ENCODE measurements at regions not wholly inside any gene's neighbourhood (a gene's known extent, or its start where the extent isn't known, plus 50 kb on each side); places are given as distances from the start of the nearest gene placed in this dataset.

DNA sequence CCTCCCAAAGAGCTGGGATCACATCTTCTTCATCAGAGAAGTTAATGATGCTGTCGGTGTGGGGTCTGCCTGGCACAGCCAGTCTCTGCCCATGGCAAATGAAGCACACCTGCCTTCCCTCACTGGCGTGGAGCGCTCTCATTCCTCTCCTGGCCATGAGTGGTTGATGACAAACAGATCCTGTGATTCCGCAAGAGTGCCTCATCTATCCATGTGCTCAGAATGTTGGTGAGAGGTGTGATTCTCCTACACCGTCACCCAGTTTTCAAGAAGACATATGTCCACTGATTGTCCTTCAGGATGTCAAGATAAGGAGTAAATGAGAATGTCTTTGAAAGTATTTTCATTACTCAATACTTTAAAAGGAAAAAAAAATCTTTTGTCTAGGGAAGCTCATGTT, 97.5 kb upstream of the GGTLC1 start:
- no peak for DNase-seq
- Mint-ChIP-seq H3K9me3 (no peaks in the 10 kb centered on the region), H3K4me1 (no peaks in the 10 kb centered on the region), H3K4me3 (no peak overlapping the region), H3K27ac (no peak overlapping the region), H3K36me3 (ENCODE audit: low read depth) (no peaks in the 10 kb centered on the region), H3K27me3 (peaks cover 1% of the 10 kb centered on the region)
- CTCF ChIA-PET: interaction anchor here (1.0 kb wide), 1 partner anchor 88 kb away, joined by 3 read pairs; no protein-coding TSS in a partner anchor
- POLR2A ChIA-PET: no interaction called here

DNA sequence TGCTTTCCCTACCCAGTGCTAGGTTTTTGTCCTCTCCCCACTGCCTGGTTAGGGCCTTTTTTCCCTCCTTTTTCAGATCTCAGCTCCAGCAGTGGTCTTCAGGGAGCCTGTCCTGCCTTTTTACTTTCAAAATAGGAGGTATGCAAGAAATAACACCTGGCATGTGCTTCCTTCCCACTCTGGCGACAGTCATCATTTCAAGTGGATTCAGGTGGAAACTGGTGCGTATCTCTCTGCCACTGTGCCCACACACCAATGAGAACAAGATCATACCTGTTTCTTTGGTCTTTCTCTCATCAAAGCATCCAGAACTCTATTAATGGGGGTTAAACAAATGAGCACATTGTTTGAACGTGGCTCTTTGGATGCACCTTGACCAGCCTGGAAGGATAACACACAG, 95.7 kb upstream of the GGTLC1 start:
- Mint-ChIP-seq H3K36me3 (ENCODE audit: low read depth) (no peaks in the 10 kb centered on the region), H3K4me3 (no peak overlapping the region), H3K27me3 (peaks cover 1% of the 10 kb centered on the region), H3K27ac (no peak overlapping the region), H3K9me3 (no peaks in the 10 kb centered on the region), H3K4me1 (no peaks in the 10 kb centered on the region)
- ChIA-PET POLR2A (no interaction called here), CTCF (interaction anchor here (0.6 kb wide), 1 partner anchor 37 kb away, joined by 3 read pairs; no protein-coding TSS in a partner anchor)
- no peak for DNase-seq

DNA sequence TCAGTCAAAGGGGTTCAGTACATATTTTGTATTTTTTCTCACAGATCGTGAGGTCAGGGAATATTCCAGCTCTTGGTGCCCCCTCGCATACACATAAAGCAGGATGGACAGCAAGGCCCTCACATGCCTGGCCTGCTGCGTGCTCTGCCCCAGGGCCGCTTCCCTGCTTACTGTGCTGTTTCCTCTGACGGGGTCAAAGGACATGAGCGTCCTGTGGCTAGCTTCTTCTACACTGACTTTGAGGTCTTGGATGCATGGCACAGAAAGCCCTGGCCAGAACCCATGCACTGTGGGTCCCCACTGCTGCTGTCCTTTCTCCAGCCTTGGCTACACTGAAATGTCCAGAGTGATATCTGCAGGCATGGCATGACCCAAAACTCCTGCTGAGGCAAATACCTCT, 92.5 kb upstream of the GGTLC1 start:
- POLR2A ChIA-PET: no interaction called here

DNA sequence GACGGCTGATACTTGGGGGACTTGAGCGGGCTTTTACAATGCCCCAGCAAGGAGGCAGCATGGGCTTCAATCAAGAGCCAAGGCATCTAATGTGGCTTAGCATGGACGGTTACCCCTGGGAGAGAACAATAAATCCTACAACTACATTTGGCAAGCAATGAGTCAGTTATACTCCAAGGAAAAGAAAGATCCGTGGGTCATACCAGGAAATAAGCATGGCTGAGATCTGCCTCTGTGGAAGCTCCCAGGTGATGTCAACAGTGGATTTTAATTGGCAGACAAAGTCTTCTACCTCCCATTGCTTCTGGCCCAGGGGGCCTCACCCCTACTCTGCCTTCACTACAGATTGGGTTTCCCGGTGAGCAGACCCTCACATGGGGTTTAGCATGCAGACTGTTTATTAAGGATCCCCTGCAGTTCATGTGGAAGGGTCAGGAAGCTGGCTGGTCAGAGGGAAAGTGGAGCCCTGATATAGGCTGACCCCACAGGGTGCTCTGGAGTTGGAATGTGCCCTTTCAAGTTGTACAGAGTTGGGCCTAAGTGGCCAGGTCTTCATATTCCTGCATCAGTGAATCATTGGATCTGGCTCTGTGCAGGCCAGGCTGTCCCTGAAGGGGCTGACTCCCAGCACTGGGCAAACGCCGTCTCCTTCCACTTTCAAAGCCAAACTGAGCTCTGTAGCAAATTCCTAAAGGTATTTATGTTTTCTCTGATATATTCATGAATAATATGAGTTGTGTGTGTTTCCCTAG, 91.3 kb upstream of the GGTLC1 start:
- no peak overlapping the region for H3K27ac Mint-ChIP-seq
- H3K4me1 Mint-ChIP-seq: no peaks in the 10 kb centered on the region
- no peaks in the 10 kb centered on the region for H3K9me3 Mint-ChIP-seq
- no peak for DNase-seq
- CTCF ChIA-PET: interaction anchor here (0.6 to 0.7 kb wide), 2 partner anchors 9 to 1176 kb away, joined by 3 read pairs; no protein-coding TSS in a partner anchor
- no peak overlapping the region for H3K4me3 Mint-ChIP-seq
- POLR2A ChIA-PET: no interaction called here
- H3K36me3 Mint-ChIP-seq (ENCODE audit: low read depth): no peaks in the 10 kb centered on the region
- H3K27me3 Mint-ChIP-seq: no peaks in the 10 kb centered on the region

More for the DNA sequence above, 92.5 kb upstream of the GGTLC1 start:
- no peaks in the 10 kb centered on the region for H3K4me1 Mint-ChIP-seq
- H3K27ac Mint-ChIP-seq: no peak overlapping the region
- CTCF ChIA-PET: interaction anchor here (0.5 kb wide), 1 partner anchor 1914 kb away, joined by 3 read pairs; no protein-coding TSS in a partner anchor
- no peaks in the 10 kb centered on the region for H3K9me3 Mint-ChIP-seq
- no peak for DNase-seq
- no peaks in the 10 kb centered on the region for H3K36me3 Mint-ChIP-seq (ENCODE audit: low read depth)
- H3K27me3 Mint-ChIP-seq: no peaks in the 10 kb centered on the region
- no peak overlapping the region for H3K4me3 Mint-ChIP-seq

DNA sequence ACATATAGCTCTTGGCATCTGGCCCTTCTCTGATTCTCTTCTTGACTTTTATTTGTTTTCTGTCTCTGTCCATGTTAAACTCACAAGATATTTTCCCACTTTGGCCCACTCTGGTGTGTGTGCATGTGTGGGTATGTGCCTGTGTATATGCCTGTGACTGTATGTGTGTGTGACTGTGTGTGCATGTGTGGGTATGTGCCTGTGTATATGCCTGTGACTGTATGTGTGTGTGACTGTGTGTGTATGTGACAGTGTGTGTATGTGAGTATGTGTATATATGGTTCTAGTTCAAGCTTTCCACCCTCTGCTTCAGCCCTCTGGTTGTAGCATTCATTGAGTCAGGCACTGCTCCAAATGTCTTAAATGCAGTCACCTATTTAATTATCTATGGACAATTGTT, 88.6 kb upstream of the GGTLC1 start:
- H3K4me1 Mint-ChIP-seq: peaks cover 3% of the 10 kb centered on the region
- H3K27ac Mint-ChIP-seq: no peak overlapping the region
- POLR2A ChIA-PET: no interaction called here
- DNase-seq: no peak
- no peaks in the 10 kb centered on the region for H3K27me3 Mint-ChIP-seq
- no peaks in the 10 kb centered on the region for H3K36me3 Mint-ChIP-seq (ENCODE audit: low read depth)
- CTCF ChIA-PET: interaction anchor here (0.9 kb wide), 1 partner anchor 14 kb away, joined by 3 read pairs; no protein-coding TSS in a partner anchor
- H3K9me3 Mint-ChIP-seq: peaks cover 2% of the 10 kb centered on the region
- H3K4me3 Mint-ChIP-seq: no peak overlapping the region

DNA sequence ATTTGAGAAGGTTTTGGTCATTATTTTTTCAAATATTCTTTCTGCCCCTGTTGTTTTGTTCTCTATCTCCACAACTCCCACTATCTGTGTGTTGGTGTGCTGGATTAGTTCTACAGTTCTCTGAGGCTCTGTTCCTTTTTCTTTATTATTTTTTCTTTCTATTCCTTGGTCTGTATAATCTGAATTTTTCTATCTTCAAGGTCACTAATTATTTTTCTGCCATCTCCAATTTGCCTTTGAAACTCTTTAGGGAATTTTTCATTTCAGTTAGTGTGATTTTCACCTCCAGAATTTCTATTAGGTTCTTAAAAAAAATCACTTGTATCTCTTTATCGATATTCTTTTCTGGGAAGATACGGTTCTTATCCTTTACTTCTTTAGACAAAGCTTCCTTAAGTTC, 82.1 kb upstream of the GGTLC1 start:
- H3K36me3 Mint-ChIP-seq (ENCODE audit: low read depth): peaks cover 9% of the 10 kb centered on the region
- ChIA-PET POLR2A (no interaction called here), CTCF (no interaction called here)
- peaks cover 29% of the 10 kb centered on the region for H3K9me3 Mint-ChIP-seq
- no peak overlapping the region for H3K27ac Mint-ChIP-seq
- H3K4me3 Mint-ChIP-seq: no peak overlapping the region
- H3K27me3 Mint-ChIP-seq: no peaks in the 10 kb centered on the region
- no peak for DNase-seq
- H3K4me1 Mint-ChIP-seq: peaks cover 15% of the 10 kb centered on the region

DNA sequence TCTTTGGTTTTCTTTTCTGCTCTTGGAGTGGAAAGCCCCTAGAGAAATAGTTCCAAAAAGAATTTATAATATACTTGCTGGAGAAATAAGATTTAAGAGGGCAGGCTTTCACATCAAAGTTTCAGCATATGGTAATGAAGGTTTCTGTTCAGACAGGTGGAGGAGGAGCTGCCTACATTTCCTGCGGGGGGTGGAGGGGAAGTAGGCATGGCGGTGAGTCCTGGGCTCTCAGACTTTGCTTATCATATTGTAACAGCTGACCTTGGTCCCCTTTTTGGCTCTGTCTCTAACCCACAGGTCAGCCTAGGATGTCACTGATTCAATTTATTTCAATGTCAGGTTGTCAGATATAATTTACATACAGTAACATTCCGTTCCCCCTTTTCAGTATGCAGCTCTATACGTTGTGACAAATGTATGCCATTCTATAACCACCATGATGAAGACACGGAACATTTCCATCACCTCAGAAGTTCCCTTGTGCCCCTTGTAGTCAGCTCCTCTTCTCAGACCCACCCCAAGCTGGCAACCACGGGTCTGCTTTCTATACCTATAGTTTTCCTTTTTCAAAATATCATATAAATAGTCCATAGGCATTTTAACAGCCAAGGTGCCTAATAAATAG, 77.6 kb upstream of the GGTLC1 start:
- Mint-ChIP-seq H3K4me3 (peak overlapping the region; percentile 34), H3K27ac (peak overlapping the region; percentile 86), H3K36me3 (ENCODE audit: low read depth) (peaks cover 2% of the 10 kb centered on the region), H3K27me3 (no peaks in the 10 kb centered on the region), H3K4me1 (peaks cover 14% of the 10 kb centered on the region), H3K9me3 (peaks cover 21% of the 10 kb centered on the region)
- ChIA-PET CTCF (interaction anchor here (0.9 to 1.0 kb wide), 2 partner anchors 21 to 62 kb away, joined by 3 read pairs; no protein-coding TSS in a partner anchor), POLR2A (no interaction called here)
- DNase-seq: peak; percentile 46

DNA sequence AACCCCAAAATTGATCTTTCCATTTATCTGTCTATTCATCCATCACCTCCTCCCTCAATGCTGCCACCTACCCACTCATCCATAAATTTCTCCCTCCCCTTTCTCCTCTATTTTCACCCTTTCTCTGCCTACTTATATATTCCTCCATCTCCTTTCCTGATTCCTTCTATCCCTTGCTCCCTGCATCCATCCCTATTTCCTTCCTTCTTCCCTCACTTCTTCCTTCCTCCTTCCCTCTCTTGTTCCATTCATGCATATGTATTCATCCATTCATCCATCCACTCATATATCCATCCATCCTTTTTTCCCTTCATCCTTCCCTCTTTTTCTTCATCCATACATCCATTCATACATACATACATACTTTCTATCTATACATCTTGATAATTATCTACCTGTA, 76.3 kb upstream of the GGTLC1 start:
- POLR2A ChIA-PET: no interaction called here
- DNase-seq: no peak
- H3K4me1 Mint-ChIP-seq: peaks cover 14% of the 10 kb centered on the region
- H3K27me3 Mint-ChIP-seq: no peaks in the 10 kb centered on the region
- H3K36me3 Mint-ChIP-seq (ENCODE audit: low read depth): peaks cover 1% of the 10 kb centered on the region
- CTCF ChIA-PET: no interaction called here
- peaks cover 14% of the 10 kb centered on the region for H3K9me3 Mint-ChIP-seq
- H3K27ac Mint-ChIP-seq: no peak overlapping the region
- no peak overlapping the region for H3K4me3 Mint-ChIP-seq

DNA sequence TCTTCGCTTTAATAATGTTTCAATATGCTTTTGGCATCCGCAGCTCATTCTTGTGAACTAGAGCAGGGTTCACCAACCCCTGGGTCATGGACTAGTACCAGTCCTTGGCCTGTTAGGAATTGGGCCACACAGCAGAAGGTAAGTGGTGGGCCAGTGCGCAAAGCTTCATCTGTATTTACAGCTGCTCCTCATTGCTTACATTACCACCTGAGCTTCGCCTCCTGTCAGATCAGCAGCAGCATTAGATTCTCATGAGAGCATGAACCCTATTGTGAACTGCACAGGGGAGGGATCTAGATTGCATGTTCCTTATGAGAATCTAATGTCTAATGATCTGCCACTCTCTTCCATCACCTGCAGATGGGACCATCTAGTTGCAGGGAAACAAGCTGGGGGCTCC, 75.5 kb upstream of the GGTLC1 start:
- Mint-ChIP-seq H3K9me3 (peaks cover 14% of the 10 kb centered on the region), H3K4me3 (no peak overlapping the region), H3K27ac (no peak overlapping the region), H3K36me3 (ENCODE audit: low read depth) (peaks cover 1% of the 10 kb centered on the region), H3K4me1 (peaks cover 14% of the 10 kb centered on the region), H3K27me3 (no peaks in the 10 kb centered on the region)
- POLR2A ChIA-PET: no interaction called here
- DNase-seq: no peak
- CTCF ChIA-PET: interaction anchor here (1.2 to 1.4 kb wide), 2 partner anchors 15 to 32 kb away, joined by 3 read pairs; no protein-coding TSS in a partner anchor

DNA sequence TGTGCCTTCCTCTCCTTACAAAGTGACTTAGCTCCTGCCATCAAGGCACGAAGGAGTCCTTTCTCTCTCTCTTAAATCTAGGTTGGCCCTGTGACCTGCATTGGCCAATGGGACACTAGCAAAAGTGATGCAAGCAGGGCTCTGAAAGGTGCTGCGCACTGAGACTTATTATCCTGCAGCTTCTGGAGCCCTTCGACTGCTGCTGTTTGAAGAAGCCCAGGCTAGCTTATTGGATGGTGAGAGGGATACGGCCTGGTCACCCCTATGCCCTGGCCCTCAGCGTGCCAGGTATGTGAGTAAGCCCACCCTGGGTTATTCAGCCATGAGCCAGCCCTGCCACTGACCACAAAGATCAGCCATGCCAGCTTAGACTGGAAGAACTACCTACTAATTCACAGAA, 74.5 kb upstream of the GGTLC1 start:
- Mint-ChIP-seq H3K4me3 (no peak overlapping the region), H3K27me3 (no peaks in the 10 kb centered on the region), H3K9me3 (peaks cover 9% of the 10 kb centered on the region), H3K36me3 (ENCODE audit: low read depth) (peaks cover 1% of the 10 kb centered on the region), H3K27ac (no peak overlapping the region), H3K4me1 (peaks cover 14% of the 10 kb centered on the region)
- CTCF ChIA-PET: interaction anchor here (0.7 to 1.4 kb wide), 3 partner anchors 14 to 32 kb away, joined by 3 read pairs; no protein-coding TSS in a partner anchor
- DNase-seq: no peak
- POLR2A ChIA-PET: no interaction called here

DNA sequence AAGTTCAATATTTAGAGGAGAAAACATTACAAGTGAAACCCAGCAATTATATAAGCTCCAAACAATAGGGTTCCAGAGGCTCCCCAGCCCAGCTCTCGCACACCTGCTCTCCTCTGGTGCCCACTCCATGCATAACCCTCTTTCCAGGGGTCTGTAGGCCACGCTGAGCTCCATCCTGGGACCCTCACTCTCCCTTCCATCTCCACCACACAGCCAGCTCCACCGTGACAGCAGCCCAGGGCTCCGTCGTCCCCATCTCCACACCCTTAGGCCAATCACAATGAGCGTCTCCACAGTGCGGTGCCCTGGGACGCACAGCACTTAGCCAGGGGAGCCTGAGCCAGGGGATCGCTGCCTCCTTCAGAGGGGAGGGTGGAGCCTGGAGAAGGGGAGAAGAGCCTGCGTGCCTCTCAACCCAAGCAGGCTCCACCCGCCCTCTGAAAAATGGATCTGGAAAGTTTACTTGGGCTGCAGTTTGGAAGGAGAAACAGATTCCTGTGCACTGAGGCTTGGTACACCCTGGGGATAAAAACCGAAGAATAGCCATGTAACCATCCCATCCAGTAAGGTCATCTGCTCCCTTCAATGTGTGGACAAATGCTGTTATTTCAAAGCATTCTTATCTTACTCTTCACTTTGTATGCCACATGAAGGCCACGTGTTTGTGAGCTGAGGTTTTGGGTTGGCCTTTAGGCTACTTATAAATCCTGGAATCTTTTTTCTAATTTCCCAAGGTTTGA, 72.4 kb upstream of the GGTLC1 start:
- POLR2A ChIA-PET: no interaction called here

DNA sequence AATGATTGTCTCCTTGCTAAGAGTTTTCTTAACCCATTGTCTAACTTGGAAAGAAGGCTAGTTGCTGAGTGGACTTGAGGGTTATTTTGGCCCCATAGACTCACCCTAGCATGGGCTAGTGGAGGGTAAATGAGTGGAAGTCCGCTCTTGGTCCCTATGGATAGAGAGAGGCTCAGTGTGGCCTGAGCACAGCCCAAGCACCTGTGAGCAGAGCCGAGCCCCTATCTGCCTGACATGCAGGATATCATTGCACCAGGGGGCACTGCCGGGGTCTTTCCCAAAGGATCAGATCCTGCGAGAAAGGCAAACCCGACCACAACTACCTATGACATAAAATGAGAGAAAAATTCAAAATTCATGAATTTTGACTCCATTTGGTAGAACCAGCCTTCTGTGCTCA, 70.6 kb upstream of the GGTLC1 start:
- Mint-ChIP-seq H3K9me3 (no peaks in the 10 kb centered on the region), H3K27ac (no peak overlapping the region), H3K27me3 (no peaks in the 10 kb centered on the region), H3K36me3 (ENCODE audit: low read depth) (no peaks in the 10 kb centered on the region), H3K4me3 (no peak overlapping the region), H3K4me1 (no peaks in the 10 kb centered on the region)
- ChIA-PET CTCF (no interaction called here), POLR2A (no interaction called here)
- no peak for DNase-seq

More for the DNA sequence above, 72.4 kb upstream of the GGTLC1 start:
- no peaks in the 10 kb centered on the region for H3K9me3 Mint-ChIP-seq
- CTCF ChIA-PET: interaction anchor here (1.1 kb wide), 2 partner anchors 11 to 54 kb away, joined by 3 read pairs; no protein-coding TSS in a partner anchor
- no peak overlapping the region for H3K27ac Mint-ChIP-seq
- H3K4me1 Mint-ChIP-seq: peaks cover 6% of the 10 kb centered on the region
- no peaks in the 10 kb centered on the region for H3K36me3 Mint-ChIP-seq (ENCODE audit: low read depth)
- H3K27me3 Mint-ChIP-seq: no peaks in the 10 kb centered on the region
- H3K4me3 Mint-ChIP-seq: no peak overlapping the region
- DNase-seq: no peak

DNA sequence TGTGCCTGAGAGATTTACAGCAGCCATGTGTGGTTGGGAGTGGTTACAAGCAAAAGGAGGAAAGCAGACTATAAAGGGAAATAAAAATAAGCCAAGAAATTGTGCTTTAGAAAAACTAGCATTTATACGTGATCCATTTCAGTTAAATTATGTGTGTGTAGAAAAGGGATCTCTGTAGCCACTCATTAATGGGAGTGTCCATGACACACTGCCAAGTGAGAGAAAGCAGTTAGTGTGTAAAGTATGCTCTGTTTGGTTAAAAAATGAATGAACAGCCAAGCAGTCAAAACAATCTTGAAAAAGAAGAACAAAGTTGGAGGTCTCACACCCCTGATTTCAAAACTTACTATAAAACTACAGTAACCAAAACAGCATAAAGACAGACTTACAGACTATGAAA, 67.9 kb upstream of the GGTLC1 start:
- CTCF ChIA-PET: no interaction called here
- Mint-ChIP-seq H3K9me3 (no peaks in the 10 kb centered on the region), H3K27me3 (no peaks in the 10 kb centered on the region), H3K4me3 (no peak overlapping the region), H3K4me1 (peaks cover 11% of the 10 kb centered on the region), H3K36me3 (ENCODE audit: low read depth) (no peaks in the 10 kb centered on the region), H3K27ac (no peak overlapping the region)
- POLR2A ChIA-PET: no interaction called here
- DNase-seq: no peak

All from activated CD4-positive, alpha-beta T cell treated with anti-CD3 and anti-CD28 coated beads, Interleukin-2, amount 10 ng/mL, durations not matched to agents 7 days and 5 days (primary cell).